Renal pelvis (tissue), 1 donor: ENCODE measurements at regions not wholly inside any gene's neighbourhood (a gene's known extent, or its start where the extent isn't known, plus 50 kb on each side); places are given as distances from the start of the nearest gene placed in this dataset.

ENCODE experiments used
- DNase-seq: peaks from one replicate; pipeline ENCODE4 v3.0.0-alpha.2; 2013

DNA sequence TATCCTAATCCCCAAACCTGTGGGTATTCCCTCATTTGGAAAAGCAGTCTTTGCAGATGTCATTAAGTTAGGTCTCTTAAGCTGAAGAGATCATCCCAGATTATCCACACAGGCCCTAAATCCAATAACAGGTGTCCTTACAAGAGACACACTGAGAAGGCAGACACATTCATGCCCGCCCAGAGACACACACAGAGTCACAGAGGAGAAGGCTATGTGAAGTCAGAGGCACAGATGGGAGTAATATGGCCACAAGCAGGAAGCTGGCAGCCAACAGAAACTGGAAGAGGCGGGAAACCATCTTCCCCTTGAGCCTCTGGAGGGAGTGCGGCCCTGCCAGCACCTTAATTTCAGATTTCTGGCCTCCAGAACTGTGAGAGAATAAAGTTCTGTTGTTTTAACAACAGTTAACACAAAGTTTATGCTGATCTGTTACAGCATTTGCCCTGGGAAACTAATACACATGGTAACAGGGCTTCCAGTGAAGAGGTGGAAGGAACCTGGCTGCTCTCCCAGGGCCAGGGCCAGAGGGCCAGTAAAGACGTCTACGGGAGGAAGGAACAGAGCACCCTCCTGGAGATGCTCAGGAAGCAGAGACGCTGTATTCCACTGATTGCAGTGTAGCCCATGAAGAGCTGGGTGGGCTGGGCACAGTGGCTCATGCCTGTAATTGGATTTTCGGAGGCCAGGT lies 217.5 kb downstream of the GLI2 start:
- DNase-seq = no peak

DNA sequence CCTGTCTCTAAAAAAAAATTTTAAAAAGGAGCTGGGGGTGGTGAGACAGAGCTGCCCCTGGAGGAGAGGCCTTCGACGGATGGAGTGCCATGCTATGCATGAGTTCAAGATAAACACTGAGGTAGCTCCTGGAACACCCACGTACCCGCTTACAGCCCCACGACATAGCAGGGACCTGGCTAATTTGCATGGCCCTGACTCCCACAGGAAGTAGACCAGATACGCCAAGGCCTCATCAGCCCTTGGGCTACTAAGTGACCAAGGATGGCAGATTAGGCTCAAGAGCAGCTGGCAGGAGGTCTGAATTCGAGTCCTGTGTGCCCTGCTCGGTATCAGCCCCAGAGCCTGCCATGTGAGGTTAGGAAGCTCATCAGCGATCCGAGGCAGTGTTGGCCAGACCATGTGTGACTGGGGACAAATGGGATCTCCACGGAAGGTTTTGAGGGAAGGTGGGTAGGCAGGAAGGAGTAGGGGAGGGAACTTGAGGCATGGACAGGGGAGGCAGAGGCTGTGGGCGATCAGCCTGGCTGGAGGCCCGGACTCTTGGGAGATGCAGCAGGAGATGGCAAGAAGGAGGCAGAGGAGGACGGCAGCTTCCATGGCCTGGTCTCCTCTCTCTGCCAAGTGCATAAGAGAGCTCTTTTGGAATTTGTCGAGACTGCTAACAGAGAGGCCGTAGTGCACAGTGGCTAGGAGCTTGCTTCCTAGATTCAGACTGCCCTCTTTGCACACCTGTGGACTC lies 218.3 kb downstream of the GLI2 start:
- DNase-seq = no peak

DNA sequence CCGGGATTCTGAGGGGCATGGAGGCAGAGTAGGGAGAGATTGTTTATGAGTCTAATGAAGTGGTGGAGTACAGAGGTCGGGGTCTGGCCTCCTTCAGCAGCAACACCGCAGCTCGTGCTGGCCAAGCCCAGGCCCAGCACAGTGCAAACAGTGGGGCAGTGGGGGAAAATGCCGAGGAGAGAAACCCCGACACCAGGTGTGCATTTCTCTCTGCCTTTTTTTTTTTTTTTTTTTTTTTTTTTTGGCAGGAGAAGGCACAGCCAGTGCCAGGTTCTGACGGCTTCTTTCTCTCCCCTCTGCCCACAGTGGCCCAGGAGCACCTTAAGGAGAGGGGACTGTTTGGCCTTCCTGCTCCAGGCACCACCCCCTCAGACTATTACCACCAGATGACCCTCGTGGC lies 219.3 kb downstream of the GLI2 start:
- DNase-seq = no peak

- DNase-seq = no peak
Measured at GRCh38 chr2:120955427-120955826, 219.8 kb downstream of the GLI2 start.

GRCh38 chr2:120956486-120957156 lies 221.0 kb downstream of the GLI2 start:
- no peak for DNase-seq

- DNase-seq = no peak
Measured at GRCh38 chr2:120957905-120958304, 222.2 kb downstream of the GLI2 start.

- no peak for DNase-seq
Measured at GRCh38 chr2:120958623-120959366, 223.1 kb downstream of the GLI2 start.

DNA sequence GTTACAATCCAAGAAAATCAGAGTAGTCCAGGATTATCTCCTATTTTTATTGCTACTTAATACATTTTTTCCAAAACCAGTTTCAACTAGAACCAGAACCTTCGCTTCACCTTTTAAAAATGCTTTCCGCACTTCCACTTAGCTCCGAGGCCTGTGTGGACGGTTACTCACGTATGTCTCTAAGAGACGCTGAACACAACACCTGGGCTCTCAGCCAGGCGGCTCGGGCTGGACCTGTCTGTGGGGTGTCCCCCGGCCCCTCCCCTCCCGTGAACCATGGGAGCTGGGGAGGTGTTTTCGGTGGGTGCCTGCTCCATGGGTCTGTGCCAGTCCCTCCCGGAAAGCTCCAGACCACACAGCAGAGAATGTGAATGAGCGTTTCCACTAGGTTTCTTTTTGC lies 223.8 kb downstream of the GLI2 start:
- DNase-seq = no peak

- no peak for DNase-seq
Measured at GRCh38 chr2:120960770-120961366, 225.2 kb downstream of the GLI2 start.

DNA sequence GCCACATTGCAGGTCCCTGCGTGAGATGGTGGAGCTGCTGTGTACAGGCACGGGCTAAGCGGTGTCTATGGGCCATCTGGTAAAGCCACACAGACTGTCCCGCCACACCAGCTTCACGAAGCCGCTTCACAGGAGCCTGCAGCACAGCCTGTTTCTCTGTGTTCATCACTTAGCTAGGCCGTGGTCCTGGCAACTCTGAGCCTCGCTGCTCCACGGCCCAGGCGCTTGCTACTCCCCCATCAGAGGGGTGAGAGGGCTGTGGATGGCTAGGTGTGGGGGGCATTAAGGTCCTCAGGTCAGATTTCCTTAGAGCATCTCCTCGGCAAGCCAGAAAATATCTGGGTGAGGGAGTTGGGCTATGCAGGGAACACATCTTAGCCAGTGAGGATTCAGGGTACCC lies 225.7 kb downstream of the GLI2 start:
- DNase-seq = no peak

GRCh38 chr2:120963997-120964705 lies 228.5 kb downstream of the GLI2 start:
- no peak for DNase-seq

GRCh38 chr2:120964819-120965218 lies 229.2 kb downstream of the GLI2 start:
- no peak for DNase-seq

- no peak for DNase-seq
Measured at GRCh38 chr2:120966510-120967254, 231.0 kb downstream of the GLI2 start.

GRCh38 chr2:120968307-120969015 lies 232.8 kb downstream of the GLI2 start:
- no peak for DNase-seq

DNA sequence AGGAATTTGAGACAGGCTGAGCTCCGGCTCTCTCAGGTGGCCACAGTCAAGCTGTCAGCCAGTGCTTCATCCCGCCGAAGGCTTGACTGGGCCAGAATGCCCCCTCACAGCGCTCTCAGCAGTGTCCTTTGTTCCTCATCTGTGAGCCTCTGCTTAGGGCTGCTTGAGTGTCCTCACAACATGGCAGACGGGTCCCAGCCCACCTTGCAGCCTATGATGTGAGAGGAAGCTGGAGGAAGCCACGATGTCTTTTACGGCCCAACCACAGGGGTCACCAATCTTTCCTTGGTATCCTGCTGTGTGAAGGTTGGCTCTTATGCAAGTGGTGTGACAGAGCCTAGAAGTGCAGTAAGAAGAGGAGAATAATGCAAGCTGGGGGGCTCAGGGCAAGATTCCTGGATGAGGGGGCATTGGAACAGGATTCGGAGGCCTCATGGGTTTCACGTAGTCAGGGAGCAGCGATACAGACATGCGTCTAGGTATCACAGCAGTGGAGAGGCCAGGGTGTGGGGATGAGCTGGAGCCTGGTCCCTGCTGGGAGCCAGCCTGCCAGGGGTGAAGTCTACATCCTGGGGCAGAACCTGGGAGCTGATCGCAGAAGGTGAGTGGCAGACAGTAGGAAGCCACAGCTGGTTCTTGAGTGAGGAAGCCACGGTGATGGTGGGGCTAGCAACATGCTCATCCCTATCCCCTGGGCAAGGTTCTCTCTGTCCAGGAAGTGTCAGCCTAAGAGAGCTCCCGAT lies 234.1 kb downstream of the GLI2 start:
- no peak for DNase-seq

- no peak for DNase-seq
Measured at GRCh38 chr2:120971866-120972265, 236.2 kb downstream of the GLI2 start.

DNA sequence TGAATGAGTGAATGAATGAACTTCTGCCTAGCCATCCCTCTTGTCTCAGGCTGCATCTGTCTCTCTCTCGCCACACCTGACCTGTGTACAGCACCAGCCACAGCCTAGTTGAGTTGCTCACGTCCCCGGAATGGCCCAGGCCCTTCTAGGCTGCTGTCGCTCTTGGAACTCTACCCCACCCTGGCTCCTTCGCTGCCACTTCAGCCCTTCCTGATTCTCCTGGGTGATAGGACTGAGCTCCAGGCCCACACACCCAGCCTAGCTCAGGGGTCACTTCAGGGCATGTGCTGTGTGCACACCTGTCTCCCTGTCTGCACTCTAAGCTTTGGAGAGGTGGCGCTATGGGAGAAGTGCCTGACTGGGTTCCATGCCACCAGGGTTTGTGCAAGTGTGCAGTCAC lies 236.6 kb downstream of the GLI2 start:
- no peak for DNase-seq

DNA sequence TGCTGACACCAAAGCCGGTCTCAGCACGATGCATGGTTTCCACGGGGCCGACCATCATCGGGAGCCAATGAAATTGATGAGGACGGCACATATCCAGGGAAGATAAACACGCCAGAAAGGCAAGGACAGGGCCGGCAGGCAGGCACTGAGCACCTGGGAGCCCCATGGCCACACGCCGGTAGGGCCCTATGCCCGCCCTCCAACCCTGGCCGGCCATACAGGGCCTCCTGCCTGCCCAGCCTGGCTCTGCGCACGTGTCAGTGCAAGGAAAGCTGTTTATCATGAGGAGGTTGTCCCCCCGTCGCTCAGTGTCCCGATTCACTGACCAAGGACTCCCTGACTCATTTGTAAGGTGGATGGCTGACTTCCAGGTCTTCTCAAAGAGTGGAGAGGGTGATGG lies 237.5 kb downstream of the GLI2 start:
- no peak for DNase-seq

- DNase-seq = no peak
Measured at GRCh38 chr2:120974950-120975349, 239.3 kb downstream of the GLI2 start.
